Hematopoietic multipotent progenitor cell treated with erythropoietin and hydrocortisone succinate and interleukin-3 and kit ligand, for 8 days (in vitro differentiated cells): ENCODE measurements at regions not wholly inside any gene's neighbourhood (a gene's known extent, or its start where the extent isn't known, plus 50 kb on each side); places are given as distances from the start of the nearest gene placed in this dataset.
"Not testable (repeated sequence)": the region's sequence is repeated elsewhere in the genome, so short reads cannot be mapped to it uniquely, and the experiment has no call there.

Experiments used
- DNase-seq: peaks from one replicate; pipeline ENCODE4 v3.0.0-alpha.2; 2015

DNA sequence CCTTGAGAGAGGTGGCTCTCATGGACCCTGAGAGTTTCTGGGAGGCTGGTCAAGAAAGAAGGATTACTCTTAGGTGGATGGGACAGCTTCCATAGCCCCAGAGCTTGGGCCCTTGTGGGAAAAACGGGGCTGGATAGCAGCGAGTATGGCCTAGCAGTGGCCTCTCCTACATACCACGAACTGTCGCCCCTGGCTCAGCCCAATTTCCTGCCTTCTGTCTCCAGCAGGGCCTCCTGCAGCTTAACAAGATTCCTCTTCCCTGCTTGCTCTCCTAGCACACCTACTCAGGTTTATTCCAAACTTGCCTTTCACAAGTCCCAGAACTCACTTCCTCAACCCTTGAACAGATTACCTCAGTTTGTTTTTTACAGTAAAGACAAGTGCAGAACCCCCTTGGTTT lies 139.7 kb upstream of the TPM1 start:
- no peak for DNase-seq

GRCh38 chr15:62903437-62903836 lies 139.1 kb upstream of the TPM1 start:
- no peak for DNase-seq

DNA sequence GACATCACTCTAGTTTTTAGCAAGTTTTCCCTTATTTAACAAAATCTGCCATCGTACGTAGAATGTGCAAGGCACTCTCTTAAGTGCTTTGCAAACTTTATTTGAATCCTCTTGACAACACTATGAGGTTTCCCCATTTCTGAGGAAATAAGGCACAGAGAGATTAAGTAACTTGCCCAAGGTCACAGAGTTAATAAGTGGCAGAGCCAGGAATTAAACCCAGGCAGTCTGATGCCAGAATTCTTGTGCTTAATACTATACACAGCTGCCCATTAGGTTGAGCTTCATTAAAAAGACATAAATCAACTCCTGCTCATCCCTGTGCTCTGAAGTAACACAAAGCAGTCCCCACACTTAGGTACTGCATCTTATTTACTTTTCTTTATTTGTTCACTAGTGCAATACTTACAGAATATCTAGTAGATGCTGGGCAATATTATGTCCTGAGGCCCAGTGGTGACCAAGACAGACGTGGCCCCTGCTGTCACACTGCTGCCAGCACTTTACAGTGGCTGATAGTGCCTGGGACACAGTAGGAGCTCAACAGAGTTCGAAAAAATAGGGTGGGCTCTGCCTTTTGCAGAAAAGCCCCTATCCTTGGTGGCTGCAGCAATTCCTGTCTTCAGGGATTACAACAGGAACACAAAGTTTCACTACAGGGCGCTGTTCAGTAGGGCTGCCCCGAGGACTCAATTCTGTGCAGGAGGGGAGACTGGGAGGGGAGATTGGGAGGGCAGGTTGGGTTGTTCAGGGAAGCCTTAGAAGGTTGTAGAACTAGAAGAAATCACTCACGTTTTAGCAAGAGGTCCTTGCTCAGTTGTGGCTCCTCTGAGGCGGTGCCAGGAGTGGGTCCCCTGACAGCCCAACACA lies 138.3 kb upstream of the TPM1 start:
- DNase-seq = no peak

DNA sequence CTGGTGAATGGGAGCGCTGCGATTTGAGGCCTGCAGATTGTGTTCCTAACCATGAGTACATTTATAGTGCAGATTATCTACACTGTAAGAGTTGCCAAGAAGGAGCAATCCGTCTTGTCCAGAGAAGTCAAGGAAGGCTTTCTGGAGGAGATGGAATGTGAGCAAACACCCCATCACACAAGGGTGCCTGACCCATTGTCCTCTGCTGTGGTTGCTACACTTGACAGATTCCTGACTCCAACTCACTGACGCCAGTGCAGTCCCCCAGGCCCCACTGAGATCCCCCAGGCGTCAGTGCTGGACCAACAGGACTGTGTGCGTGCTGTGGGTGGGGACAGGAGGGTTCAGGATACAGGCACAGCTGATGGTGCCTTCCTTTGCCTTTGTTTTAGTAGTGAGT lies 135.9 kb upstream of the TPM1 start:
- no peak for DNase-seq

GRCh38 chr15:62907275-62907674 lies 135.3 kb upstream of the TPM1 start:
- no peak for DNase-seq

GRCh38 chr15:62908341-62908740 lies 134.2 kb upstream of the TPM1 start:
- not testable (repeated sequence) for DNase-seq

DNA sequence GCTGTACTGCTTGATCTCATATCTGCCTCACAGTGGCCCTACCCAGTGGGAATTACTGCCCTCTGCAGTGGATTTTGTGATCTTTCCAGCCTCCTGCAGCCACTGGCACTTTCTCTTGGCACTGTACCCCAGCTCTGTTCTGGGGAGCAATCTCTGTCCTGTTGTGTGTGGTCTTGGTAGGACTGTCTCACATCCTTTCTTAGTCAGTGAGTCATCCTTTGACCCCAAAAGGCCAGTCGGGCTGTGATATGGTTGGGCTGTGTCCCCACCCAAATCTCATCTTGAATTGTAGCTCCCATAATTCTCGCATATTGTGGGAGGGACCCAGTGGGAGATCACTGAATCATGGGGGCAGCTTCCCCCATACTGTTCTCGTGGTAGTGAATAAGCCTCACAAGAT lies 133.3 kb upstream of the TPM1 start:
- no peak for DNase-seq

DNA sequence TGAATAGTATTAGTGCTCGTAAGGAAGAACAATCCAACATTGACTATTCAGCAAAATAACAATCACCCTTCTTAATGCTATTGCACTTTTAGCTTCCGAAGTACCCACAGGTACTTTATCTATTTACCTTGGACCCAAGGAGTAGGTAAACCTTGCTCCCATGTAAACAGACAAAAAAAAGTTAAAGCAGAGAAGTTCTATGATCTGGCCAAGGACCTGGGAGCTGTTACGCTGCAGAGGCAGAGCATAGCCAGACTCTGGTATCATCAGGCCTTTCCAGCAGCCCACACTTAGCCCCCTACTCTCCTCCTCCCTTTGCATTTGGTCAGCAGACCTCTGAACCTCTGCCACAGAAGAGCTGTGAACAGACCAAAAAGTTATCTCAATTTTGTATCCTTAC lies 130.3 kb upstream of the TPM1 start:
- no peak for DNase-seq

DNA sequence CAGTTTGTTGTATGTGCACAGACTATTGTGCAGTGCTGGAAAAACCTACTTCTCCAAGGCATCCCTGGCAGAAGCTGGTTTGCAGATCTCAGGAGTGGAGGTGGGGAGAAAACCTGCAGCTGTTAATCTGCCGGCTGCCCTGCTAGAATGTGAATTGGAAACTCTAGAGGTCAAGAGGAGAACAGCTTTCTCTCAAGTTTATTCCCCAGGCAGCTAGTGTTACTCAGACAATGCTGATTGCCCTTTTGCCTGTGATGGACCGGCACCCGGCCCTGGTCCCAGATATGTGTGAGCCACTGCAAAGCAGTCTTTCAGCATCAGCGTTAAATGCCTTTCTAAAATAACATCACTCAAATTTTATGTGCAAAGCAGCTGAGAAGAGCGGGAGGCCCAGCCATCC lies 129.7 kb upstream of the TPM1 start:
- no peak for DNase-seq

DNA sequence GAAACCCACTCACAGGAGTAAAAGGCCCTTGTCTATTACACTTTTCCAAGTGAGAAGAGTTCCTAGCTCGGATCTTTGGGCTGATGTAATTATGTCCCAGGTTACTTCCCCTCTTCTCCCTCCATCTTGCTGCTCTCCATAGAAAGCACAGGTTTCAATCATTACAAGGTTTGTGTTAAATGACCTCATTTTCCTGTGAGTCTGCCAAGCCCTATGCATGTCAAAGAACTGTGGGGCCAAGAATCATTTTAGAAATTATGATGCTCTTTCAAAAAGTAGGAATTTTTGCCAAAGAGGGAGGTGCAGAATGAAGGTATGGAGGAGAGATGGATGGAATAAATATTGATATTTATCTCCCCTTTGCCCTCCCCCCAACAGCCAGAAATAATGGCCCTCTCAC lies 129.3 kb upstream of the TPM1 start:
- no peak for DNase-seq

- no peak for DNase-seq
These were observed 128.0 kb upstream of the TPM1 start for GRCh38 chr15:62914461-62915079.

GRCh38 chr15:62920682-62921502 lies 121.7 kb upstream of the TPM1 start:
- DNase-seq = no peak

DNA sequence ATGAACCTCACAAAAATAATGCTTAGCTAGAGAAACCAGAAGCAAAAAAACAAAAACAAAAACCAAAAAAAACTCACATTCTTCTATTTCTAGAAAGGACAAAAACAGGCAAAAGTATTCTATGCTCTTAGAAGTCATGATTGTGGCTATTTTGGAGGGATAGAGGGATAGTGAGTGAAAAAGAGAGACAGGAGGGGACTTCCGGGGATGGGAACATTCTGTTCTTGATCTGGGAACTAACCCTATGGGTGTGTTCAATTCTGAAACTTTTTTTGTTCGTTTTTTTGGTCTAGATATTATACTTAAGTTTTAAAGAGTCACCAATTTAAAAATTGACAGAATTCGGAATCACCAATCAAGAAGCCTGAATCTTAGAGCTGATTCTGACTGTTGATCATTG lies 120.0 kb upstream of the TPM1 start:
- DNase-seq = no peak

GRCh38 chr15:62925875-62926274 lies 116.7 kb upstream of the TPM1 start:
- DNase-seq = no peak

DNA sequence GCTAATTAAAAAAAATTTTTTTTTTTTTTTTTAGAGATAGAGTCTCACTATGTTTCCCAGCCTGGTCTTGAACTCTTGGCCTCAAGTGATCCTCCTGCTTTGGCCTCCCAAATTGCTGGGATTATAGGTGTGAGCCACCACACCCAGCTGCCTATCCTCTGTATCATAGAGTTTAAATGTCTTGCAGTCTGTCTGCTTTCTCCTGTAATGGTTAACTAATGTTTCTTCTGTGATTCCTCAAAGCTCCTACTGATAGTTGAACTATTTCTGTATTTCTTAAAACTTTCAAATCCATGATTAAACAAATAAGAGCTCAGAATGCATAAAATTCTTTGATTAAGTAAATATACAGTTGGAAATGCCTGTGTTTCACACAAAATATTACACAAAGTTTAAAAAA lies 115.4 kb upstream of the TPM1 start:
- no peak for DNase-seq

DNA sequence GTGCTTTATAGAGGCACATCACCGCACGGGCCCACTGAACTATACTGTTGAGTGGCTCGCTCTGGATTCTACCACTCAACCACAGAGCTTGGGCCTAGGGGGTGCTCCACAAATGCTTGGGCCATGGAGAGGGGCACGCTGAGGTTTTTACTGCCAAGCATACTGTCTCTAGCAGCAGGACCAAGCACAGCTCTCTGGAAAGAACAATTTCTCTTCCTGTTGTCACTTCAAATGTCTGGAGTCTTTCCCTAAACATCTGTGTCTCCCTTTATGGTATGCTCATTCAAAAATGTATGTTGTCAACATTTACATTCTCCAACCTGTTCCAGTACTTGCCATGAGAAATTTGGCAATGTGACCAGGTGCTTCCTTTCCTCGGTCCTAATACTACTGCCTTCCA lies 114.7 kb upstream of the TPM1 start:
- no peak for DNase-seq

DNA sequence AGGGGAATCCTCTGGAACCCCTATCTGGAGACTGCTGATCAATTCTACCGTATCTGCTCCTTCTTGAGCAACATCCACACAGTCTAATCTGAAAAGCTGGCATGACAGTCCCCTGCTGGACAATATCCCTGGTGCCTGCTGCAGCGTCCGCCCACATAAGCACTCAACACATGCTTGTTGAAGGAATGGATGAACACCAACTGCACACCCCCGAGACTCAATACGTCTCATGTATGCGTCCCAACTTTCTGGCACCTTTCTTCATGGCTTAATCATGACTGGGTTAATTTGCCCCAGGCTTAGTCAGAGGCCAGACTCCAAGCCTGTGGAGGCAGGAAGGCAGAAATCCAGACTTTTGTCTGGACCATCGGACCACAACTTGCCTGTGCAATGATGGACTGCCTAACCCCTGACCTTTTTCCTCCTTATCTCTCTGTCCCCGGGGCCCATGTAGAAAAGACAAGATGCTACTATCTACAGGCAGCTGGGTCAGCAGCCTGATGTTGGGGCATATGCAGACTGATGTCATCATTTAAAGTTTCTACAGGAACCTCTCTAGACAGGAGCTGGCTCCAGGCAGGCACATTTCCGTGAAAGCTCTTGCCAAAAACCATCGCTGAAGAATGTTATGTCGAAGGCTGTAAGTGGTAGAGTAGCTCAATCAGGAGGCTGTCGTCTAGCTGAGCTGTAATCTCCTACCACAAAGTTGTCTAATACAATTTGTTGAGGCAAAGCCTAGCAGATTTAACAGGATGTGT lies 114.1 kb upstream of the TPM1 start:
- no peak for DNase-seq

DNA sequence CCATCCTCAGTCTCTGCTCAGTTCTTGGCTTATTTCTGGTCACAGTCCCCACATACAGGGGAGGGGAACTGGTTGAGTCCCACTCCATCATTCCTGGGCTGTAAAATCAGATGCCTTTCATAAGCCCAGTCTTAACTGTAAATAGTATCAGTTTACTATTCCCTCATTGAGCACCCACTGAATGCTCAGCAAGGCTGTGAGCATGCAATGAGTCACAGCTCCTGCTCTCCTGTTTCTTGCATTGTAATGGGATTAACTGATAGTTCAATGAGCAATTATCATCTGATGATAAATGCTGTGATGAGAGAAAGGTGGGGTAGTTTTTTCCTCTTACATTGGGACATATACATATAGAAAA lies 113.6 kb upstream of the TPM1 start:
- no peak for DNase-seq

DNA sequence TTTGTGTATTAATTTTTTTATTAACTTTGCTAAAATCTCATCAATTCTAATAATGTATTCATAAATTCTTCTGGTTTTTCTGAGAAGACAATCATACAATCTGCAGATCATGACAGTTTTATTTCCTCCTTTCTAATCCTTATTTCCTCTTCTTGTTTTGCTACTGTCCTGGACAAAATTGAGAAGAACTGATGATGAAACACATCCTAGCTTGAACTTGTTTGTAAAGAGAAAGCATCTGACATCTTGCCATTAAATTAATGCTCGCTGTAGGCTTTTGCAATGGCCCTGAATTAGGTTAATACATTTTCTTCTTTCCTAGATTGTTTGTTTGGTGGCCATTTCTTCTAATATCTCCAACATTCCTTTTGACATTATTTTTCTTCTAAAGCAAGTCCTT lies 110.9 kb upstream of the TPM1 start:
- DNase-seq = no peak

DNA sequence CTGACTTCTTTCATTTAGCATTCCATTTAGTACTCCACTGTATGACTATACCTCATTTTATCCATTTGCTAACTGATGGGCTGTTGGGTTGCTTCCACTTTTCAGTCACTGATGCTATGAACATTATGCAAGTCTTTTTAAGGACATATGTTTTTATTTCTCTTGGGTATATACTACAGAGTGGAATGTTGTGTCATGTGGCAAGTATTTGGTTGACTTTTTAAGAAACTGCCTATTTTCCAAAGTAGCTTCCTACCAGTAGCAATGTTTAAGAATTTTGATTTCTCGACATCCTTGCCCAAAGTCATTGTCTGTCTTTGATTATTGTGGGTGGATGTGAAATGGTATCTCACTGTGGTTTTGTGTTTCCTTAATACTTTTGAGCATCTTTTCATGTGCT lies 110.1 kb upstream of the TPM1 start:
- no peak for DNase-seq

DNA sequence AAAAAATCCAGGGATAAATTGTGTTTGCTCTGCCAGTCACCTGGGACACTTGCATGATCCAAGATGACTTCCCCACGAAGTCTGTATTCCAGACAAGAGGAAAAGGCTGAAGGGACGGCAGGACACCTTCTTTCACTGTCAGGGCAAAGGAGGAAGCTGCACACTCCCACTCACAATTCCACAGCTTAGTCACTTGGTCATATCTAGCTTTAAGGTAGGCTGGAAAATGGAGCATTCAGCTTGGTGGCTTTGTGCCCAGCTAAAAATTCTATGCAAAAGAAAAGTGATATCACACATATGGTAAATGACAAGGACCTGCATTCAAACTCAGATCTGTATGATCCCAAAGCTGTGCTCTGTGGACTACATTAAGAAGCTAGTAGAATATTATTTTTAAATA lies 109.2 kb upstream of the TPM1 start:
- DNase-seq = no peak

DNA sequence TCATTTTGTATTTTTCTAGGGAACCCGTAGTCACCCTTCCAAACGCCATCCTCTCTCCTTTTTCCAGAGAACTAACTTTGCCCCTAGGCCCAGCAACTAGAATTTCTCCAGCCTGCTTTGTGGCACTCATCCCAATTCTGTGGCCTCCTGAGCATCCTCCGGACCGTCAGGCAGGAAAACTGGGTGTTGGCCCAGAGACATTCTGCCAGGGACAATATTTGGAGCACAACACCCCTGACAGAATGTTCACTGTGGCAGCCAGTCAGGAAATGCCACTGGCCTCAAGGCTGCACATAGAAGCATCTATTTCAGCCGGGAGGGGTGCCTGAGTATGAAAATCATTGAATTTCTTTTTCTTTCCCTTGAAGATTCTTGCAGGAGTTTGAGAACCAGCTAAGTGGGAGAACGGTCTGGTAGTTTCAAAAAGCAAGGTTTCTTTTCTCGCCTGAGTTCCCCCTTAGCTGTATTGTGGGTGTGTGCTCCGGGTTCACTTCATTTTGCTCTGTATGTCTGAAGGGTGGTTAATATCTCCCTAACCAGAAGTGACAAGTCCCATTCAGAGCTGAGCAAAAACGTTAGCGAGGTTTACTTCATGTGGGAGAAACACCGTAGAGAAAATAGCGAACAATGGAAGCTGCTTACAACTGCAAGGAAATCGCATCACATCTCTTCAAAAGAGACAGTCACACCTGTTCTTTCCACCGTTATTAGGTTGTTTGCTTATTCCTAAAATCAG lies 108.1 kb upstream of the TPM1 start:
- no peak for DNase-seq
